Peyer's patch (tissue), 4 donors: ENCODE measurements at regions not wholly inside any gene's neighbourhood (a gene's known extent, or its start where the extent isn't known, plus 50 kb on each side); places are given as distances from the start of the nearest gene placed in this dataset.

Source experiments
- POLR2A ChIP-seq, 2 donors: fragments of 450-650 bp; IDR thresholded peaks; one replicate each; pipeline ENCODE4 v1.5.1; 2017; ENCODE audit warnings: antibody characterized with exemption in 2 of 2, mild to moderate bottlenecking in 2 of 2, moderate library complexity in 2 of 2
- TF ChIP-seq, protein P1 (sequence below), 6 experiments: fragments of 450-650 bp in 4 of 6; fragments of 200-600 bp in 2 of 6; sonication (generic) in 1 of 6; IDR thresholded peaks; one replicate each; pipeline ENCODE4 v1.5.1; 2017 to 2019; ENCODE audit warnings: antibody characterized with exemption in 6 of 6, mild to moderate bottlenecking in 3 of 6, moderate library complexity in 1 of 6

DNA sequence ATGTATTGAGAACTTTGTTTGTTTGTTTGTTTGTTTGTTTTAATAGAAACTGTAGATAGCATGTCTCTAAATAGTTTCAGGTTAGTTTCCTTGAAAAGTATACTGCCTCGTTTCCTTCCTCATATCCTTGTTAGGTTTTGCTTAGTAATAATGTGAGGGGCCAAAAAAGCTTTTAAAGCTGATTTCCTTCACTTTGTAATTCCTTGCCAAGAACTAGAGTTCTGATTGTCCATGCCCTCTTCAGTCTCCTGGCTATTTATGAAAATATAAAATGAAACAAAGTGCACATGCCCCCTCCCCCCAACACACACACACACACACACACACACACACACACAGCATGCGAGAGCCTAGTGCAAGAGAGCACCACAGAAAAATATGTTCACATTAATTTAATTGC lies 115.8 kb downstream of the FZD1 start:
- TF ChIP-seq, protein P1, sequence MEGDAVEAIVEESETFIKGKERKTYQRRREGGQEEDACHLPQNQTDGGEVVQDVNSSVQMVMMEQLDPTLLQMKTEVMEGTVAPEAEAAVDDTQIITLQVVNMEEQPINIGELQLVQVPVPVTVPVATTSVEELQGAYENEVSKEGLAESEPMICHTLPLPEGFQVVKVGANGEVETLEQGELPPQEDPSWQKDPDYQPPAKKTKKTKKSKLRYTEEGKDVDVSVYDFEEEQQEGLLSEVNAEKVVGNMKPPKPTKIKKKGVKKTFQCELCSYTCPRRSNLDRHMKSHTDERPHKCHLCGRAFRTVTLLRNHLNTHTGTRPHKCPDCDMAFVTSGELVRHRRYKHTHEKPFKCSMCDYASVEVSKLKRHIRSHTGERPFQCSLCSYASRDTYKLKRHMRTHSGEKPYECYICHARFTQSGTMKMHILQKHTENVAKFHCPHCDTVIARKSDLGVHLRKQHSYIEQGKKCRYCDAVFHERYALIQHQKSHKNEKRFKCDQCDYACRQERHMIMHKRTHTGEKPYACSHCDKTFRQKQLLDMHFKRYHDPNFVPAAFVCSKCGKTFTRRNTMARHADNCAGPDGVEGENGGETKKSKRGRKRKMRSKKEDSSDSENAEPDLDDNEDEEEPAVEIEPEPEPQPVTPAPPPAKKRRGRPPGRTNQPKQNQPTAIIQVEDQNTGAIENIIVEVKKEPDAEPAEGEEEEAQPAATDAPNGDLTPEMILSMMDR (IDR thresholded peaks at IDR 0.05) = no peak
- TF ChIP-seq POLR2A (IDR thresholded peaks at IDR 0.05) = no peak
